Type B pancreatic cell (in vitro differentiated cells): ENCODE measurements at regions not wholly inside any gene's neighbourhood (a gene's known extent, or its start where the extent isn't known, plus 50 kb on each side); places are given as distances from the start of the nearest gene placed in this dataset.
"Not testable (repeated sequence)": the region's sequence is repeated elsewhere in the genome, so short reads cannot be mapped to it uniquely, and the experiment has no call there.

ENCODE experiments used
- DNase-seq: peaks from one replicate; pipeline ENCODE4 v3.0.0; 2021; ENCODE audit warnings: mixed read lengths; ENCODE audit not compliant: unreplicated experiment; ENCODE audit errors: extremely low spot score
- H3K27ac Mint-ChIP-seq: 2 replicates; pipeline ENCODE4 v1.8.0; 2021; ENCODE audit warnings: mild to moderate bottlenecking, mixed read lengths
- H3K27me3 Mint-ChIP-seq: 2 replicates; pipeline ENCODE4 v1.8.0; 2021; ENCODE audit warnings: mixed read lengths
- H3K36me3 Mint-ChIP-seq: 2 replicates; pipeline ENCODE4 v1.8.0; 2021; ENCODE audit warnings: mixed read lengths
- H3K4me1 Mint-ChIP-seq: one replicate; pipeline ENCODE4 v1.8.0; 2021; ENCODE audit warnings: mixed read lengths; ENCODE audit not compliant: unreplicated experiment
- H3K4me3 Mint-ChIP-seq: 2 replicates; pipeline ENCODE4 v1.8.0; 2021; ENCODE audit warnings: mild to moderate bottlenecking, mixed read lengths
- H3K9me3 Mint-ChIP-seq: 2 replicates; pipeline ENCODE4 v1.8.0; 2021; ENCODE audit warnings: mixed read lengths
- CTCF ChIP-seq: fragments of 200-600 bp; sonication (generic); conservative IDR thresholded peaks from 2 replicates; pipeline ENCODE4 v1.5.0; 2021; ENCODE audit warnings: antibody characterized with exemption, mild to moderate bottlenecking

DNA sequence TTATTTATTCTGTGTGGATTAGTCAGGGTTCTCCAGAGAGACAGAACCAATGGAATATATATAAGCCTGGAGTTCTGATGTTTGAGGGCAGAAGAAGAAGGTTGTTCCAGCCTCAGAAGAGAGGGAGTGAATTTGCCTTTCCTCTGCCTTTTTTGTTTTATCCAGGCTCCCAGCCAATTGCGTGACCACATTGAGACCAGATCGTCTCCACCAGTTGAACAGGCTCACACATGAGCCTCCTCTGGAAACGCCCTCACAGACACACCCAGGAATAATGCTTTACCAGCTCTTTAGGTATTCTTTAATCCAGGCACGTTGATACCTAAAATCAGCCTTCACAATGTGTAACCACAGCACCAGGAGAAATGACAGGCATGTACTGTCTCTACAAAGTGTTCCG lies 923.1 kb downstream of the TBL1XR1 start:
- Mint-ChIP-seq H3K4me3 (no peak overlapping the region), H3K27me3 (peaks cover 6% of the 10 kb centered on the region)

DNA sequence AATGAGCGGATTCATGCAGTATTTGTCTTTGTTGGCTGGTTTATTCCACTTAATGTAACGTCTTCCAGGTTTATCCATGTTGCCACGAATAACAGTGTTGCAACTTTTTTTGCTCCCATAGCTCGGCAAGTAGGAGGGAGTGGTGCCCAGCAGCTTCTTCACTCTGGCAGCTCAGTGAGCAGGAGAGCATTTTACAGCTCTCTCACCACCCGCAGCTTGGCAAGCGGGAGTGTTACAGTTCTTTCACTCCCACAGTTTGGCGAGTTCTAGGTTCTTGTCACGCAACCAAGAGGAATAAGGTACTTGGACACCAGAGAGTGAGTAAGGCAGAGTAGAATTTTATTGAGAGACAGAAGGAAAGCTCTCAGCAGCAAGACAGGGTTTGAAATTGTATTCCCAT lies 935.2 kb downstream of the TBL1XR1 start:
- Mint-ChIP-seq H3K4me3 (no peak overlapping the region), H3K27me3 (no peaks in the 10 kb centered on the region), H3K36me3 (no peaks in the 10 kb centered on the region), H3K9me3 (peaks cover 11% of the 10 kb centered on the region), H3K4me1 (no peaks in the 10 kb centered on the region), H3K27ac (no peak overlapping the region)
- no peak for TF ChIP-seq CTCF
- no peak for DNase-seq

More for the DNA sequence above, 923.1 kb downstream of the TBL1XR1 start:
- no peaks in the 10 kb centered on the region for H3K9me3 Mint-ChIP-seq
- TF ChIP-seq CTCF: no peak
- no peaks in the 10 kb centered on the region for H3K36me3 Mint-ChIP-seq
- no peaks in the 10 kb centered on the region for H3K4me1 Mint-ChIP-seq
- DNase-seq: no peak
- no peak overlapping the region for H3K27ac Mint-ChIP-seq

DNA sequence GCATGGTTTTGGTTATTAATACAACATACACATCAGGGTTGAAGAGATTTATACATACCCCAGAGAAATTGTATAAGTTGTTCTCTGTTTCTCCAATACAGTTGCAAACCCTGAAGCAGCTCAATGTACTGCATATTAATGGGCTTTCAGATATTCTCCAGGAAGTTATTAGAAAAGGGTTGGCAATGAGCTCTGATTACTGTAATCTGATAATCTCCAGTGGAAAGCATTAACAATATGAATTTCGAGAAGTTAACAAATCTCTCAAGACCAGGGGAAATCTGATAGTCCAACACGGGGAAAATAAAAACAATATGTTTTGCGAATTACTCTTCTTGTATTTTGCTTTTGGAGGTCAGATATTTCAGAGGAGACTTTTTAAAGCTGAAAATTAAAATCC lies 950.1 kb downstream of the TBL1XR1 start:
- Mint-ChIP-seq H3K4me1 (peaks cover 3% of the 10 kb centered on the region), H3K27ac (no peak overlapping the region), H3K4me3 (no peak overlapping the region), H3K9me3 (no peaks in the 10 kb centered on the region), H3K27me3 (no peaks in the 10 kb centered on the region), H3K36me3 (no peaks in the 10 kb centered on the region)
- TF ChIP-seq CTCF: no peak
- no peak for DNase-seq

DNA sequence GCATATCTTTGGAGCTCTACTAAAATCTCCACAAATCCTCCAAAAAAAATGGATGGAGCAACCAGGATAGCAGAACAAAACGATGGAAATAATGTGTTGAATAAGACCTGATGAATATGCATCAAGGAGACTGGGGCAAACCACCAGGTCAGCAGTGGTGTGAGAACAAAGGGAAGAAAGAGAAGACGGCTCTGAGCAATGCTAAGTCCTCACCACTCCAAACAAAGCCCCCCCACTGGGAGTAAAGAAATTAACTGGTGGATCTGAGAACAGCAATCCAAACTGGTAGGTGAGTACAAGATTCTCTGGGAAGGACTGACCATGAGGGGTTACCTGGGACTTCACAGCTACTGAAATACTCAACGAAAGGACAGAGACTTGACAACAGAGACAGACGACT lies 977.3 kb downstream of the TBL1XR1 start:
- H3K4me3 Mint-ChIP-seq: no peak overlapping the region
- no peak for DNase-seq
- no peak overlapping the region for H3K27ac Mint-ChIP-seq
- no peaks in the 10 kb centered on the region for H3K27me3 Mint-ChIP-seq
- H3K4me1 Mint-ChIP-seq: no peaks in the 10 kb centered on the region
- TF ChIP-seq CTCF: no peak
- no peaks in the 10 kb centered on the region for H3K36me3 Mint-ChIP-seq
- no peaks in the 10 kb centered on the region for H3K9me3 Mint-ChIP-seq

DNA sequence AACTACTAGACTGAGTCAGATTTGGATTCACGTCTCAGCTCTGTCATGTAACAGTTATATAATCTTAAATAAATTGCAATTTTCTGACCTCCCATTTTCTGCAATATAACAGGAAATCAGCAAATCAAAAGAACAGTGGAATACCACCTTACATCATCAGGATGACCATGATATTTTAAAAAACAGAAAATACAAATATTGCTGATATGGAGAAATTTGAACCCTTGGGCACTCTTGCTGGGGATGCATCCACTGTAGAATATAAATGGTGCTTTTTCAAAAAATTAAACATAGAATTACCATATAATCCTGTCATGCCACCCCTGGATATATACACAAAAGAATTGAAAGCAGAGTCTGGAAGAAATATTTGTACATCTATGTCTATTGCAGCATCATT lies 982.5 kb downstream of the TBL1XR1 start:
- H3K4me1 Mint-ChIP-seq: no peaks in the 10 kb centered on the region
- no peaks in the 10 kb centered on the region for H3K27me3 Mint-ChIP-seq
- no peak overlapping the region for H3K27ac Mint-ChIP-seq
- DNase-seq: no peak
- no peak overlapping the region for H3K4me3 Mint-ChIP-seq
- no peaks in the 10 kb centered on the region for H3K36me3 Mint-ChIP-seq
- no peaks in the 10 kb centered on the region for H3K9me3 Mint-ChIP-seq
- no peak for TF ChIP-seq CTCF

- not testable (repeated sequence) for H3K27me3 Mint-ChIP-seq, H3K36me3 Mint-ChIP-seq, H3K4me1 Mint-ChIP-seq, H3K27ac Mint-ChIP-seq, H3K4me3 Mint-ChIP-seq, DNase-seq, H3K9me3 Mint-ChIP-seq
These were observed 984.0 kb downstream of the TBL1XR1 start for GRCh38 chr3:176213314-176213713.
